Vagina (tissue), 2 donors: ENCODE measurements at regions not wholly inside any gene's neighbourhood (a gene's known extent, or its start where the extent isn't known, plus 50 kb on each side); places are given as distances from the start of the nearest gene placed in this dataset.
"Not testable (repeated sequence)": the region's sequence is repeated elsewhere in the genome, so short reads cannot be mapped to it uniquely, and the experiment has no call there.

Source experiments
- CTCF ChIP-seq, 3 experiments: fragments of 450-650 bp in 2 of 3; fragments of 200-600 bp in 1 of 3; sonication (generic) in 1 of 3; IDR thresholded peaks; one replicate each; pipeline ENCODE4 v1.5.1; 2017 to 2019; ENCODE audit warnings: antibody characterized with exemption in 3 of 3, mild to moderate bottlenecking in 2 of 3, moderate library complexity in 2 of 3
- POLR2A ChIP-seq, 2 donors: fragments of 450-650 bp; IDR thresholded peaks; one replicate each; pipeline ENCODE4 v1.6.1; 2017; ENCODE audit warnings: antibody characterized with exemption in 2 of 2, mild to moderate bottlenecking in 2 of 2, moderate library complexity in 2 of 2
- POLR2AphosphoS5 ChIP-seq, 2 donors: sonication (generic); formaldehyde crosslinking; IDR thresholded peaks; one replicate each; pipeline ENCODE4 v1.9.0; 2017; ENCODE audit warnings: antibody characterized with exemption in 2 of 2, mild to moderate bottlenecking in 2 of 2, low read depth in 1 of 2; ENCODE audit not compliant: insufficient read depth in 1 of 2

GRCh38 chr21:6093870-6094269 is 4427.5 kb upstream of the TPTE start:
- TF ChIP-seq CTCF (IDR thresholded peaks at IDR 0.05); POLR2A (IDR thresholded peaks at IDR 0.05); POLR2AphosphoS5 (IDR thresholded peaks at IDR 0.05; ENCODE audit: insufficient read depth in 1 of 2, low read depth in 1 of 2): not testable (repeated sequence)
